GM21717 (cell line): ENCODE measurements at regions not wholly inside any gene's neighbourhood (a gene's known extent, or its start where the extent isn't known, plus 50 kb on each side); places are given as distances from the start of the nearest gene placed in this dataset.

Experiments
- ATAC-seq: cut with Tn5 transposase; IDR thresholded peaks from one replicate; pipeline ENCODE4 v1.9.1; 2021; ENCODE audit warnings: mild to moderate bottlenecking, moderate library complexity; ENCODE audit not compliant: unreplicated experiment

DNA sequence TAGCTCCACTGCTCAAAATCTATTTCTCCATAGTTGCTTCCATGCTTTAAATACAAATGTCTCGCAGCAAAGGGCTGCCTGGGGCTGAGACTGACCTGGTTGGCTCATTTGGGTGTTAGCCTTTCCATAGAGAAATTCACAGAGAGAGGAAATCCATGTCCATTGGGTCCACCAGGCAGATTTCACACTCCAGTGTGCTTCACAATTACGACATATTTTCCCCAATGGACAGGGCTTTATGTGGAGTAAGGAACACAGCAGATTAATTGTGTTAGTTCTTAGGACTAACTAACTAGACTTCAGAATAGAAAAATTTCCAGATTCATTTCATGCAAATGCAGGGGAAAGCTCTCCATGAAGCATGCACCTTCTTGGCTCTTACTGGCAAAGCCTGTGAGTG is 180.7 kb downstream of the FBXO15 start:
- ATAC-seq: no peak

DNA sequence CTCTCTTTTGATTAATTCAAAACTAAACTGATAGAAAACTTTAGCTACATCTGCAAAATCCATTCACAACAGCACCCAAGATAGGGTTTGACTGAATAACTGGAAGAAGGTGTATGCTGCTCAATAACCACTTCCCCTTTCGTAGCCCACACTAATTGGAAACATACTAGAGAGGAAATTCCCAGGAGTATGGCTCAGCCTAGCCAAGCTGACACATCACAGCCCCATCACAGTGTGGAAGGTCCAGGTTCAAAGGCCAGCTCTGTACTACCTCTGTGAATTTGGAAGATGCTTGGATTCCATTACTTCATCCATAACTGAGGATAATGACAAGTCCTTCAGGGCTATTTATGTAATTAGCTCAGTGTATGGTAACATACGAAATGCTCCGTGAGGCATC is 185.4 kb downstream of the FBXO15 start:
- ATAC-seq: peak; percentile 74

DNA sequence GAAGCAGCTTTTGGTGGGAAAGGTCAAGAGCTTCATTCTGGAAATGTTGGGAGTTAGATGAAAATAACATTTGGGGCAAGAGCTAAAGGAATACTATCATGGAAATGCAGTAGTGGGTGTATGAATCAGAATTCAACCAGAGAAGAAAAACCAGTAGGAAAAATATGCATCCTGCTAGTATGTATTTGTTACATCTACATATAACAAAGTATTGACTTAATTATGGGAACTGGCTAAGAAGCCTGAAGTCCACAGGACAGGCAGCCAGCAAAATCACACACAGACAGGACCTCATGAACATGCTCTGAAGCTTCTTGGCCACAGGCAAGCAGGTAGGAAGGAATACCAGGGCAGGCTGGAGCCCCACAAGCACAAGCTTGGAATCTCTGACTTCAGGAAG is 185.8 kb downstream of the FBXO15 start:
- no peak for ATAC-seq

DNA sequence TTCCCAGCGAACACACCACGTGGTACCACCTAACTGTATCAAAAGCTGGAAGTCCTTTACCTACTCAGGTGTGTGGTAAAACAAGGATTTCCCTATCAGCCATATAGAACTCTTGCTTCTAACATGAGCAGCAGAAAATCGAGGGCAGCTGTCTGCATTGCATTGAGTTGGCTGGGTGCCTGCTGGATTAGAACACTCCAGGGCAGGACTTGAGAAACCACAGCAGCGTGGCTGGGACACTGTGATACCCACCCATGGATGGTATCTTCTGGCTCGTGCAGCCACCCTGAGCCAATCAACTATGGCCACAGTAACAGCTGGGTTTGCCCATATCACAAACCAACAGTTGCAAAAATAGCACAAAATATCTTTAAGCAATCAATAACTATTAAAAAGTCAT is 188.3 kb downstream of the FBXO15 start:
- ATAC-seq: no peak

DNA sequence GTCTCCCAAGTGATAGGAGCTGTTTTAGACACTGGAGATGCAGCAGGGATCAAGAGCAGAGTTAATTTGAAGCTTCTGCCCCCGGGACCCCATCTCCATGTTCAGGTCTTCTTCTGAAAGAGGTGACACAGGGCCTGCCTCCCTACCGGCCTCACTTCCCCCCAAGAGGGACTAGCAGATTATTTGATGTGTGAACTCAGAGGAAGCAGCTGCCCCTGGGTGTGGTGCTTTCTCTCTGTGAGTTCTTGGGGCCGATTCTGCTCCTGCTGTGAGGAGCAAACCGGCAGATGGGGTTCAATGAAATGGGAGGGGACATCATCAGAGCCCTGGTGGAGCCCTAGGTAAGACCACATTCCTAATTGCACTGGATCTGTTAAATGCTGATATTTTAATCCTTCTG is 193.4 kb downstream of the FBXO15 start:
- ATAC-seq: no peak

DNA sequence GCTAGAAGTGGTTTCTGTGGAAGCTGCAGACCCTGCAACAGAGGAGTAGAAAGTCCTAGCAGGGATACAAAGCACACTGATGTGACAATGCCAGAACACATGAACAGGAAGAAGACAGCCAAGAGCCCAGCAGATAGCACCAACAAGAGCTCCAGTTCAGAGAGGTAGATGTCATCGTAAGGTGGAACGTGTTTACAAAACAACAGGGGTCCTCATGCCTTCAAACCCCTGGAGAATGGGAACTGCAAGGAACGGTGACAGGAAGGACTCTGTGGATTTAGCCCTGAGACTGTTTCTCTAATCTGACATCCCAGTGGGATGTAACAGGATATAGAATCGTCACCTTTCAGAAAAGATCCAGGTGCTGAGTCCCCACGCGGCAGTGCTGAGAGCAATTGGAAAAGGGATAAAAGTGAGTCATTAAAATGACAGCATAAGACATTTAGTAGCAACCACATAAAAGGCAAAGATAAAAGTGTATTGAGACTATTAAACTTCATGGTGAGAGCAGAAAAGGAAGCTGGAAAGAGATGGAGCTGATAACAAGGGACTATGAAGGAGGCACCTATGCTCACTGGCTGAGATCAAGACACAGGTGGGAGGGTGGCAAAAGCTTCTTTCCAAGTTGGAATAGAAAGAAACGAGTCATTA is 195.2 kb downstream of the FBXO15 start:
- no peak for ATAC-seq

DNA sequence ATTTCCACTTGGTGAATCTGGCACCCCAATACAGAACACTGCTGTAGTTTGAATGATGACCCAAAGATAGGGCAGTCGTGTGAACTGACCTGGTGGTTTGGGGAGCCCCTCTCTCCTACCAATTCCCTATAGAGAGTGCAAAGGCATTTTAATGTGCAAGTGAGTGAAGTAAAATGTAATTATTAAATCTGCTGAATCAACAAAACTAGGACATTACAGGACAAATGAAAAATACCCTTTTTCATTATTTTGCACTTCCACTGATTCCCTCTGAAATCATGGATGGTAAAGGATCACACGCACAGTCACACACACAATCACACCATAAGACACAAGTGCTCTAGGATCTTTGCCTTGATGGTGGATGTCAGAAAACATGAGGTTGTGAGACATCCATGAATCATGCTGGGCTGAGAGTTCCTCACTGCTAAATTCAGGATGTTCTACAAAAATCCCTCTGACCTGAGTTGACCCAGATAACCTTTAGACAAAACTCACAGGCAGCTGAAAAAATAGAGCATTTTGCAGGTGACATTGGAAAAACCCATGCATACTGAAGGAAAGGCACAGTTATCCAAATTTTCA is 197.4 kb downstream of the FBXO15 start:
- no peak for ATAC-seq

DNA sequence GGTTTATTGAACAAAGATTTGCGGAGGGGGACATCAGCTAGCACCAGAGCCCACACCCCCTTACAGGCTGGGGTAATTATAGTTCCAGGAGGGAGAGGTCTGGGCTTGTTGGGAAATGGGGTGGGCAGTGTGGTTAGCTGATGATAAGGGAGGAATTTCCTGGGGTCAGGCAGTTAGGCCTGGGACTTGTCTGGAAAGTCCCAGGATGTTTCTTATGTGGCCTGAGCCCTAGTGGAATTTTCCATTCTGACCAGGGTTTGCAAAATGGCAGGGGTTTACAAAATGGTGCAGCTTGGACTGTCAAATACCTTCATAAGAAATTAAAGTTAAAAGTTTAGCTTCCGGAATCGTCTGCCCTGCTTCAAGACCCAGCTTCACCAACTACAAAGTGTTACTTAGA is 199.1 kb downstream of the FBXO15 start:
- no peak for ATAC-seq

DNA sequence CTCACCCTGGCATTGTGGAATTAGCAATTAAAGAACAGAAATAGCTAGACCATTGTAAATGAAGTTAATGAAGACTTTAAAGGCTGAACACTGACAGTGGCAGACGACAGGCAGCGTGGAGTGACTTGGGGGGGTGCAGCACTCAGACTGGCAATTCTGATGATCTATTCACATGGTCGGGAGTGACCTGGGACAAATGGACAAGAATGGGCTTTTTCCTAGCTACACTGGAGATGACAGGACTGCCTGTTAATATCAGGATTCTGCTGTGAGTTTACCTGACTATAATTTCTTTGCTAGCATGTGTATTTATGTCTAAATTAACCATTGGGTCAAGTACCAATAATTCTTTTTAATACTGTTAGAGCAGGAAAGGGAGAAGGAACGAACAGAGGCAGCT is 199.6 kb downstream of the FBXO15 start:
- ATAC-seq: no peak

DNA sequence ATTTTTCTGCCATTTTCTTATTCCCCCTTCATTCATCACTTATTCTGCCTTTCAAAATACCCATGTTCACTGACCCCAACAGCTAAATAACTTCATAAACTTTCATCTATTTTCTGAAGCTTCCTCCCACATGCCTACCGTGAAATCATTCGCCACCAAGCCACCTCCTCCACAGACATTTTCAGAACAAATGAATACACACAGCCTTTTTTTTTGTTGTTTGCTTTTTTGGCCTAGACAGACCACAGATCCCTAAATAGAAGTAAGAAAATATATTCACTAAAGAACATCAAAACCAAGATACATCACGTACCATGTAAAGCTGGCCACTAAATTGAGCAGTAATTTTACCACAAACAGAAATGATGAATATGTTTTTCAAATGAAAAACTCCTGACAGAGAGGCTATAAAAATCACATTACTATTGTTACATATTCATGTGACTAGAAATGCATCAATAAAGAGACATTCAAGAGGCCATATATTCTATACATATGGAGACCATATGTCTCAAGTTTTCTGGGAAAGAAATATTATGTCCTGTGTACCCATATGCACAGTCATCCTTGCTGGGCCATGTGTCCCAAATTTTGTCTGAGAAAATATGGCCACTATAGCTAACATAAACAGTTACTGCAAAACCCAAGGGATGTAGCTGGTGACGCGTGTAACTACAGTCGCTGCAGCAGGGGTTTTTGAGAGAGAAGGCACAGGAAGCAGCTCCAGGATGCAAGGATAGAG is 200.3 kb downstream of the FBXO15 start:
- ATAC-seq: no peak

DNA sequence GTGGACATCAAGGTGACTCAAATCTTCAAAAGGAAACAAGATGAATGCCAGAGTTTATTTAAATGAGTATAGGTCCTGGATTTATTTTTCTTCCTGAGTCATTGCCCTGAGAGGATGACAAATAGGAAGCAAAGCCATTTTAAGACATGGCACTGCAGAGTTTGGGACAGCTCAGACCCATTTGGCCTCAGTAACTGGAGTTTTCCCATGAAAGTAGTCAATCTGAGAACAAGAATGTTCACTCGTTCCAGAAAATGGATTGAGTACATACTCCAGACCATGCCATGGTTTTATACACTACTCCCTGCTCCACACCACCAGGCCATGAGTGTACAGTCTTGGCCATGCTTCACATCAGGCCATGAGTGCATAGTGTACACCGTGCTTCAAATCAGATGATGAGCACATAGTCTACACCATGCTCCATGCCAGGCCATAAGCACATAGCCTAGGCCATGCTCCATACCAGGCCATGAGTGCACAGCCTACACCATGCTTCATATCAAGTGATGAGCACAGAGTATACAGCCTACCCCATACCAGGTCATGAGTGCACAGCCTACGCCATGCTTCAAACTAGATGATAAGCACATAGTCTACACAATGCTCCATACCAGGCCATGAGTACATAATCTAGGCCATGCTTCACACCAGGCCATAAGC is 202.4 kb downstream of the FBXO15 start:
- no peak for ATAC-seq

DNA sequence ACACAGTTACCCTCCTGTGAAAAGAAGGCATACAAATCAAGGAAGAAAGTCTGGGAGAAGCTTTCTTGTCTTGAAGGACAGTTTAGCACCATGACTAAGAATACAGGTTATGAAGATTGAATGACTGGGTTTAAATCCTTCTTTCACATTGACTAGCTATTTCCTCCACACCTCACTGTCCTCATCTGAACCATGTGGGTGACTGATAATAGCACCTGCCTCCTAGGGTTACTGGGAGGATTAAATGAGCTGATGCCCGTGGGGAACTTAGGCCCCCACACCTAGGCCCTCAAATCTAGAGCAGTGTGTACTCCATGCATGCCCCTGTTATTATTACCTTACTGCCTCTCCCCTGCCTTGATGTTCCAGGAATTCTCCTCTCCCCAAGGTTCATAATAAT is 202.9 kb downstream of the FBXO15 start:
- no peak for ATAC-seq

DNA sequence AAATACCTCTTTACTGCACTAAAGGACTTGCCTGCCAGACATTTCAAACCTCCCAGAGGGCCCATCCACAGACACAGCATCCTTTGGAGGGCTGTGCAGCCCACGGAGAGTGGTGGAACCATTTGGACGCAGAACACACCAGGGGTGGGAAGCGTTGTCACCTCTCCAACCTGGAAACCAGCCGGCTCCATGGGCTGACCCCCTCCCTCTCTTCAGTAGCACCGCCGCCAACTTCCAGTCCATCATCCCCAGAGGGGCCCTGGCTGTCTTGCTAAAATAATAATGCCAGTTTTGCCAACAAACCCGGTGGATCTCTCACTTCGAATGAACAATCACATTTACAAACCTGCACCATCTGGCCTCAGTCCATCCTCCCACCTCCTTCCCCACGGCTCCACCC is 203.9 kb downstream of the FBXO15 start:
- ATAC-seq: no peak

DNA sequence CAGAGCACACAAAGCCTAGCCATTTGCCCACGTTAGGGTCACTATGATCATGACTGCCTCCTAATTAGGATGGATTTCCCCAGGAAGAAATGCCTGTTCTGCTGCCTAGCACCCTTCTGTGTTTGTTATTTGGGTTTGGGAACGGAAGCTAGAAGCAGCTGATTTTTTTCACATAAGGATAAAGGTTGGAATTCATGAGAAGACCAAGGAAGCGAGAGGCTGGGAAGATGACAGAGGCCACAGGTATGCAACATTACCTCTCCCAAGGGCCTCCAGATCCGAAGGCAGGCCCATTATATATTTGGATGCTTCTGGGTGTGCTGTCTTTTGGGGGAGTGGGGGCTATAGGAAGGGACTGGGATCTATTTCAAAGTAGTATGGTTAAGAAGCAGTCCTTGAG is 204.7 kb downstream of the FBXO15 start:
- no peak for ATAC-seq

DNA sequence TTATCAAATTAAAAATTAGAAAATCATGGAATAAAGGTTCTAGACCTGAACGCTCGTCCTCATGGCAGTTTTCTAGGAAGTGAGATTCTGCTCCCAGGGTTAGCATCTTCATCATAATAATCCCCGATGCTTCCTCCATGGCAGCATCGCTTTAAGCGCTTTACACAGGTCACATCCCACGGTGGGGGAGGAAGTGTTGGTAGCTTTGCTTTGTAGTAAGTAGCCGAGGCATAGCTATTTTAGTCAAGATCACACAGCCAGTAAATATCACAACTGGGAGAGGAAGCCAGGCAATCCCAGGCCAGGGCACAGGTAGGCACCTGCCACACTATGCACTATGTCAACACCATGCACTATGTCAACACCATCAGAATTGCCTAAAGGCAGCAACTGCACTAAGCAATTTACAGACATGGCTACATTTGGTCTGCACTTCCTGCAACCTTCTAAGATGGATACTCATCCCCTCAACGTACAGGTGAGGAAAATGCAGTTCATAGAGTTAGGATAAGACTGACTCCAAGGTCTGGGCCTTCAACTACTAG is 205.5 kb downstream of the FBXO15 start:
- ATAC-seq: no peak

DNA sequence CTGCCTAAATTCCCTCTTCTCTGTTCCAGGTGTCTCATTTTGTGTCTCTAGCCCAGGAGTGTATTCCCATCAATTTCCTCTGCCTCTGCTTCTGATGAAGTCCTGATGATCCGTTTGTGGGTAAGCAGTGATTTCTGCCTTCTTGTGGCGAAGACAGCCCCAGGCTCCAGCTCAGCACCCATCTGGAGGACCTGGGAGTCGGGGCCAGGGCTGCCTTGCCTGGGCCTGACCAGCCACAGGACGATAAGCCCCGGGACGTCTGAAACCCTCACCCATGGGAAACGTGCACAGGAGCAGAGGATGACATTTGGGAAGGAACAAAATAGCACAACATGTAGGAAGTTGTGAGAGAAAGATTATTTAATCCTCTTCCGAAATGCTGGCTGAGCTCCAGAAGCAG is 206.9 kb downstream of the FBXO15 start:
- no peak for ATAC-seq

DNA sequence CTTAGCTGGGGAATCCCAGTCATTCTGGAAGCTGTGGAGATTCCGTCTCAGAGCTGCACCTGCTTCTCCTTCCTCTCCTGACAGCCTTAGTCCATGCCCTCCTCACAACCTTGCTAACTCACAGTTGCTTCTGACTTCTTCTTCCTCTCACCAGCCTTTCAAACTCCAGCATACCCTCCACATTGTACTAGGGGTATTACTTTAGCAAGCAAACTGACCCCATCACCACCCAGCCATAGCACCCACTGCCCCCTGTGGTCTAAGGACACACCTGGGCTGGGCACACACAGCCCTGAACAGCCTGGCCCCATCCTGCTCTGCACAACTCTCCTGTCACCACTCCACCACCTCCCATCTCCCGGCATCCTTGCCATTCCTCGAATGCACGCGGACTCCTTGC is 208.2 kb downstream of the FBXO15 start:
- no peak for ATAC-seq

DNA sequence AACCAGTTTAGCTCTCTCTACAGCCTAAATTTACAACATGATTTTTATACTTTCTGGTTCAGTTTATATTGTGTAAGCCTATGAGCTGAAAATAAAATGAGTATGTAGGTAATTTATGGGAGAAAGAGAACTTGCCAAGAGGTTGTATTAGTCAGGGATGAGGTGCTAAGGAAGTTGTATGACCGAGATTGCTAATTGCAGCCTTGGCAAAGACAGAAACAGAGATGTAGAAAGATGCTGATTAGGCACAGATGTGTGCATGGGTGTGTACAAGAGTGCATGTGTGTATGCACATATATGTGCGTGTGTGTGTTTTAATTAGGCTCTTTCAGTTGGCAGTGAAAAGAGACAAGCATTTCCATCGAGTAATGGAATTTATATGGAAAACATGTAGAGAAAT is 213.9 kb downstream of the FBXO15 start:
- ATAC-seq: no peak

DNA sequence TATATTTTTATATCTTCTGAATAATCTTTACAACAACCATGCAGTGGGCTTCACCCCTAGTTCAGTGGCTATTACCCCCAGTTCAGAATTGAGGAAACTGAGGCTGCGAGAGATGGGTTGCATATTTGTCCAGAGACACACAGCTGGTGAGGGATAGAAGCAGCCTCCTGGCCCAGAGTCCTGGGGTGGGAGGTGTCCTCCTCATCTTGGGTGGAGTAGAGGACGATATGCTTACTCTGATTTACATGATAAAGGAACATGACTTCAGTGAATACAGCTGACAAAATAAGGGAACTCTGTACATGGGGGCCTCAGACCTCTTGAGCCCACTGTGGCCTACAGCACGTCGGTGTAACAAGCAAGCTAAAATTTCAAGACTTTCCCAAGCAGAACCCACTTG is 214.7 kb downstream of the FBXO15 start:
- no peak for ATAC-seq

DNA sequence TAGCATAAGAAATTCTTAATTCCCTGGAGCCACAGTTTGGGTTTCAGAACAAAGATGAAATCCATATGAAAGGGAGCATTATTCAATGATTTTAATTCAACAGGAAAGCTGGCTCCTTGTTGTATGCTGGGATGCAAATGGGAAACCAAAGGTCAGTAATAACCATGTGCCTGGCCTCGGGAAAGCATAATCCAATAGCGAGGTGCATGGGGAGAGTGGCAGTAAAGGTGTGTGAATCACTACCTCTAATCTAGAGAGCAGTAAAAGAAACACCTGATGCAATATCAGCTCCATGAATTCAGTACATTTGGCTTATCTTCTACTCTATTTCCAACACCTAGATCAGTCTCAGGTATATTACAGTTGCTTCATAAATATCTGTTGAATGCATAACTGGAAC is 220.1 kb downstream of the FBXO15 start:
- ATAC-seq: no peak

DNA sequence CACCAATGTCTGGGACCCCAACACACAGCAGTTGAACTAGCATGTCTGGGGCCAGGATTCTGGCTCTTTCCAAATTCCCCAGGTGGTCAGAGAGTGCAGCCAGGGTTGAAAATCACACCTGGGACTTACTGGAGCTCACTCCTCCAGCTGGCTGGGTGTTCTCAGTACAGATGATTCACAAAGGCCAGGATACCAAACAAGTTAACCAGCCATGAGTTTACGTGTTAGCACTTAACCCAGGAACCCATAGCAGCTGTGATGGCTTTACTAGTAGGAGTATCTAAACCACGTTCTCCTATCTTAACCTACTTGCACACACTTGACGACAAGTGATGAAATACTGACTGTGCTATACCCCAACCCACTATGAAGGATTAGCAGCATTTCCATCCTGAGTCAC is 222.8 kb downstream of the FBXO15 start:
- ATAC-seq: no peak

DNA sequence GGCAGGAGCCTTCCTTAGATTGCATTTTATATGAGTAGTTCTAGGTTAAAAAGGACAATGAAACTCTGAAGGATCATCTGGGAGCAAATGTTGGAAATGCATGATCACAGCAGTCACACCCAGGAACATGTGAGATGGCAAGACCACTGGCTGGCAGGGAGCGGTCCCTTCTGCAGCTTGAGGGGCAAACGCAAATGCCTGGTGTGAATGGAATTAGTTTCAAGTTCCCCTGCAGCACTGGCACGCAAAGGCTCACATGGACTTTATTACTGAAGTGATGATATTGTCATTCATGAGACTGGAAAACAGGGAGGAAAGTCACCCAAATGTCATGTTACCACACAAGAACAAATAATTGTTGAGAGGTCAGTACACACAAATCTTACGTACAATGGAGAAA is 223.3 kb downstream of the FBXO15 start:
- no peak for ATAC-seq
